Ishikawa (cell line): ENCODE measurements at regions not wholly inside any gene's neighbourhood (a gene's known extent, or its start where the extent isn't known, plus 50 kb on each side); places are given as distances from the start of the nearest gene placed in this dataset.

Experiments
- CEBPB ChIP-seq: IDR thresholded peaks from 2 replicates; pipeline ENCODE4 v1.6.1; 2012
- CREB1 ChIP-seq: IDR thresholded peaks from 2 replicates; pipeline ENCODE4 v1.6.1; 2012; ENCODE audit warnings: low read depth
- EGR1 ChIP-seq: IDR thresholded peaks from 2 replicates; pipeline ENCODE4 v1.6.1; 2012
- EP300 ChIP-seq: IDR thresholded peaks from 2 replicates; pipeline ENCODE4 v1.6.1; 2012; ENCODE audit warnings: borderline replicate concordance
- FOXM1 ChIP-seq: IDR thresholded peaks from 2 replicates; pipeline ENCODE4 v1.6.1; 2012; ENCODE audit warnings: low read depth, borderline replicate concordance
- MAX ChIP-seq: IDR thresholded peaks from 2 replicates; pipeline ENCODE4 v1.6.1; 2012
- NFIC ChIP-seq: IDR thresholded peaks from 2 replicates; pipeline ENCODE4 v1.6.1; 2012
- RAD21 ChIP-seq: IDR thresholded peaks from 2 replicates; pipeline ENCODE4 v1.6.1; 2012; ENCODE audit warnings: low read depth
- REST ChIP-seq: IDR thresholded peaks from 2 replicates; pipeline ENCODE4 v1.6.1; 2012; ENCODE audit warnings: low read depth, mild to moderate bottlenecking
- TAF1 ChIP-seq: IDR thresholded peaks from 2 replicates; pipeline ENCODE4 v1.6.1; 2012; ENCODE audit warnings: low read depth, mild to moderate bottlenecking
- TCF12 ChIP-seq: IDR thresholded peaks from 2 replicates; pipeline ENCODE4 v1.6.1; 2012; ENCODE audit warnings: low read depth
- TEAD4 ChIP-seq: IDR thresholded peaks from 2 replicates; pipeline ENCODE4 v1.6.1; 2012
- USF1 ChIP-seq: IDR thresholded peaks from 2 replicates; pipeline ENCODE4 v1.6.1; 2012
- YY1 ChIP-seq: IDR thresholded peaks from 2 replicates; pipeline ENCODE4 v1.6.1; 2012; ENCODE audit warnings: low read depth
- ZBTB7A ChIP-seq: IDR thresholded peaks from 2 replicates; pipeline ENCODE4 v1.6.1; 2012; ENCODE audit warnings: low read depth

GRCh38 chr5:58073243-58073642 lies 386.6 kb downstream of the PLK2 start:
- no peak for TF ChIP-seq USF1
- TF ChIP-seq TAF1: no peak
- TF ChIP-seq CREB1: no peak
- no peak for TF ChIP-seq TCF12
- TF ChIP-seq CEBPB: no peak
- no peak for TF ChIP-seq FOXM1
- no peak for TF ChIP-seq ZBTB7A
- TF ChIP-seq RAD21: no peak
- no peak for TF ChIP-seq MAX

- TF ChIP-seq TCF12 (no peak), EGR1 (no peak), FOXM1 (no peak), CREB1 (no peak), ZBTB7A (no peak)
Observed at GRCh38 chr5:58072300-58072965, 387.5 kb downstream of the PLK2 start.

- TF ChIP-seq MAX (no peak), REST (no peak), CREB1 (no peak), EP300 (no peak), YY1 (no peak), ZBTB7A (no peak), NFIC (no peak), EGR1 (no peak), USF1 (no peak), CEBPB (no peak)
Observed at GRCh38 chr5:58071566-58071965, 388.3 kb downstream of the PLK2 start.

GRCh38 chr5:58069846-58070245 lies 390.0 kb downstream of the PLK2 start:
- TF ChIP-seq MAX (no peak), TCF12 (no peak), NFIC (no peak), FOXM1 (no peak), TAF1 (no peak), TEAD4 (no peak), EGR1 (no peak), YY1 (no peak), REST (no peak), CEBPB (no peak), USF1 (no peak), EP300 (no peak), CREB1 (no peak), RAD21 (no peak), ZBTB7A (no peak)

GRCh38 chr5:58069016-58069705 lies 390.7 kb downstream of the PLK2 start:
- TF ChIP-seq ZBTB7A: no peak
- TF ChIP-seq FOXM1: no peak
- TF ChIP-seq EGR1: no peak
- TF ChIP-seq CEBPB: no peak
- no peak for TF ChIP-seq TEAD4
- TF ChIP-seq REST: no peak
- TF ChIP-seq RAD21: no peak
- no peak for TF ChIP-seq EP300
- no peak for TF ChIP-seq MAX
- TF ChIP-seq USF1: no peak
- no peak for TF ChIP-seq TAF1
- TF ChIP-seq TCF12: no peak
